ENCODE measurements at regions not wholly inside any gene's neighbourhood (a gene's known extent, or its start where the extent isn't known, plus 50 kb on each side); places are given as distances from the start of the nearest gene placed in this dataset.

- H3K4me1 ChIP-seq (ENCODE audit: insufficient read depth, low read length), result no peaks in the 10 kb centered on the region
- H2AFZ ChIP-seq (ENCODE audit: low read depth, low read length), result no peak overlapping the region
- FAIRE-seq, result no peak
- no peak overlapping the region for H3K4me3 ChIP-seq (ENCODE audit: insufficient read depth, low read depth, low read length)
- Mint-ChIP-seq H3K27me3 (ENCODE audit: low read depth, unreplicated experiment) (no peaks in the 10 kb centered on the region), H3K36me3 (ENCODE audit: low read depth, unreplicated experiment) (no peaks in the 10 kb centered on the region), H3K27ac (ENCODE audit: unreplicated experiment) (no peak overlapping the region), H3K4me1 (ENCODE audit: low read depth, unreplicated experiment) (no peaks in the 10 kb centered on the region), H3K9me3 (ENCODE audit: unreplicated experiment) (peaks cover 4% of the 10 kb centered on the region), H3K4me3 (ENCODE audit: unreplicated experiment) (no peak overlapping the region)
- no peak overlapping the region for H3K9ac ChIP-seq (ENCODE audit: low read length)
- no peaks in the 10 kb centered on the region for H3K79me2 ChIP-seq (ENCODE audit: insufficient read depth, low read length)
- no peaks in the 10 kb centered on the region for H4K20me1 ChIP-seq (ENCODE audit: insufficient read depth, low read length)
- no peaks in the 10 kb centered on the region for H3K27me3 ChIP-seq (ENCODE audit: insufficient read depth, low read length)
- no peaks in the 10 kb centered on the region for H3K36me3 ChIP-seq (ENCODE audit: insufficient read depth, low read length)
- no peak overlapping the region for H3K4me2 ChIP-seq (ENCODE audit: low read length)
- TF ChIP-seq EZH2 (IDR thresholded peaks at IDR 0.05; ENCODE audit: insufficient read depth, low read length), result no peak
- no peak for DNase-seq (ENCODE audit: low read depth)
- H3K9me3 ChIP-seq (ENCODE audit: insufficient read depth, low read depth, low read length), result no peaks in the 10 kb centered on the region
- no peak overlapping the region for H3K27ac ChIP-seq (ENCODE audit: low read depth, low read length)
Observed at GRCh38 chrX:125765347-125765746, 400.7 kb downstream of the DCAF12L2 start.

- H3K4me1 ChIP-seq (ENCODE audit: insufficient read depth, low read length), result no peaks in the 10 kb centered on the region
- no peaks in the 10 kb centered on the region for H3K79me2 ChIP-seq (ENCODE audit: insufficient read depth, low read length)
- no peaks in the 10 kb centered on the region for H3K36me3 Mint-ChIP-seq (ENCODE audit: low read depth, unreplicated experiment)
- H3K27me3 ChIP-seq (ENCODE audit: insufficient read depth, low read length), result no peaks in the 10 kb centered on the region
- no peak overlapping the region for H3K4me3 Mint-ChIP-seq (ENCODE audit: unreplicated experiment)
- H3K27me3 Mint-ChIP-seq (ENCODE audit: low read depth, unreplicated experiment), result no peaks in the 10 kb centered on the region
- no peaks in the 10 kb centered on the region for H3K9me3 Mint-ChIP-seq (ENCODE audit: unreplicated experiment)
- H3K4me3 ChIP-seq (ENCODE audit: insufficient read depth, low read depth, low read length), result no peak overlapping the region
- H2AFZ ChIP-seq (ENCODE audit: low read depth, low read length), result no peak overlapping the region
- no peak overlapping the region for H3K27ac ChIP-seq (ENCODE audit: low read depth, low read length)
- DNase-seq (ENCODE audit: low read depth) (no peak), FAIRE-seq (no peak)
- H3K4me1 Mint-ChIP-seq (ENCODE audit: low read depth, unreplicated experiment), result no peaks in the 10 kb centered on the region
- no peaks in the 10 kb centered on the region for H3K36me3 ChIP-seq (ENCODE audit: insufficient read depth, low read length)
- TF ChIP-seq, protein P1, sequence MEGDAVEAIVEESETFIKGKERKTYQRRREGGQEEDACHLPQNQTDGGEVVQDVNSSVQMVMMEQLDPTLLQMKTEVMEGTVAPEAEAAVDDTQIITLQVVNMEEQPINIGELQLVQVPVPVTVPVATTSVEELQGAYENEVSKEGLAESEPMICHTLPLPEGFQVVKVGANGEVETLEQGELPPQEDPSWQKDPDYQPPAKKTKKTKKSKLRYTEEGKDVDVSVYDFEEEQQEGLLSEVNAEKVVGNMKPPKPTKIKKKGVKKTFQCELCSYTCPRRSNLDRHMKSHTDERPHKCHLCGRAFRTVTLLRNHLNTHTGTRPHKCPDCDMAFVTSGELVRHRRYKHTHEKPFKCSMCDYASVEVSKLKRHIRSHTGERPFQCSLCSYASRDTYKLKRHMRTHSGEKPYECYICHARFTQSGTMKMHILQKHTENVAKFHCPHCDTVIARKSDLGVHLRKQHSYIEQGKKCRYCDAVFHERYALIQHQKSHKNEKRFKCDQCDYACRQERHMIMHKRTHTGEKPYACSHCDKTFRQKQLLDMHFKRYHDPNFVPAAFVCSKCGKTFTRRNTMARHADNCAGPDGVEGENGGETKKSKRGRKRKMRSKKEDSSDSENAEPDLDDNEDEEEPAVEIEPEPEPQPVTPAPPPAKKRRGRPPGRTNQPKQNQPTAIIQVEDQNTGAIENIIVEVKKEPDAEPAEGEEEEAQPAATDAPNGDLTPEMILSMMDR (IDR thresholded peaks at IDR 0.05; ENCODE audit: insufficient read depth, low read depth, low read length), result no peak
- no peak for TF ChIP-seq EZH2 (IDR thresholded peaks at IDR 0.05; ENCODE audit: insufficient read depth, low read length)
- H3K27ac Mint-ChIP-seq (ENCODE audit: unreplicated experiment), result no peak overlapping the region
- H4K20me1 ChIP-seq (ENCODE audit: insufficient read depth, low read length), result no peaks in the 10 kb centered on the region
- no peak overlapping the region for H3K9ac ChIP-seq (ENCODE audit: low read length)
- no peaks in the 10 kb centered on the region for H3K9me3 ChIP-seq (ENCODE audit: insufficient read depth, low read depth, low read length)
- H3K4me2 ChIP-seq (ENCODE audit: low read length), result no peak overlapping the region
Observed at GRCh38 chrX:125769628-125770027, 396.5 kb downstream of the DCAF12L2 start.

GRCh38 chrX:125778261-125778660 is 387.8 kb downstream of the DCAF12L2 start:
- FAIRE-seq, result no peak
- no peak overlapping the region for H3K4me3 ChIP-seq (ENCODE audit: insufficient read depth, low read depth, low read length)
- H3K36me3 Mint-ChIP-seq (ENCODE audit: low read depth, unreplicated experiment), result no peaks in the 10 kb centered on the region
- H3K9ac ChIP-seq (ENCODE audit: low read length), result no peak overlapping the region
- H4K20me1 ChIP-seq (ENCODE audit: insufficient read depth, low read length), result no peaks in the 10 kb centered on the region
- no peaks in the 10 kb centered on the region for H3K4me1 ChIP-seq (ENCODE audit: insufficient read depth, low read length)
- no peak overlapping the region for H3K4me2 ChIP-seq (ENCODE audit: low read length)
- no peak overlapping the region for H3K27ac Mint-ChIP-seq (ENCODE audit: unreplicated experiment)
- no peaks in the 10 kb centered on the region for H3K36me3 ChIP-seq (ENCODE audit: insufficient read depth, low read length)
- no peaks in the 10 kb centered on the region for H3K9me3 ChIP-seq (ENCODE audit: insufficient read depth, low read depth, low read length)
- no peaks in the 10 kb centered on the region for H3K79me2 ChIP-seq (ENCODE audit: insufficient read depth, low read length)
- no peak overlapping the region for H3K27ac ChIP-seq (ENCODE audit: low read depth, low read length)
- no peak overlapping the region for H3K4me3 Mint-ChIP-seq (ENCODE audit: unreplicated experiment)
- TF ChIP-seq EZH2 (IDR thresholded peaks at IDR 0.05; ENCODE audit: insufficient read depth, low read length), result no peak
- TF ChIP-seq, protein P1 (IDR thresholded peaks at IDR 0.05; ENCODE audit: insufficient read depth, low read depth, low read length), result no peak
- H3K27me3 Mint-ChIP-seq (ENCODE audit: low read depth, unreplicated experiment), result peaks cover 2% of the 10 kb centered on the region
- H2AFZ ChIP-seq (ENCODE audit: low read depth, low read length), result no peak overlapping the region
- H3K9me3 Mint-ChIP-seq (ENCODE audit: unreplicated experiment), result no peaks in the 10 kb centered on the region
- no peaks in the 10 kb centered on the region for H3K27me3 ChIP-seq (ENCODE audit: insufficient read depth, low read length)
- no peak for DNase-seq (ENCODE audit: low read depth)
- H3K4me1 Mint-ChIP-seq (ENCODE audit: low read depth, unreplicated experiment), result peaks cover 8% of the 10 kb centered on the region

All from astrocyte (in vitro differentiated cells and primary cell).